Calu3 (cell line): ENCODE measurements at regions not wholly inside any gene's neighbourhood (a gene's known extent, or its start where the extent isn't known, plus 50 kb on each side); places are given as distances from the start of the nearest gene placed in this dataset.

Source experiments
- BruUV-seq: library from RNA; stranded (reverse); fragments of 400-500 nt; replicated peaks from 2 replicates; lab custom pipeline; 2021; lab: Mats Ljungman, UMichigan
- CTCF ChIA-PET: fragments of 300-600 bp; sonication (Branson Sonifier 250); formaldehyde crosslinking; loops from one replicate; lab custom pipeline; 2022; ENCODE audit warnings: antibody characterized with exemption; lab: Charles Lee
- DNase-seq: peaks from one replicate; pipeline ENCODE4 v3.0.0; 2022
- H3K27ac Mint-ChIP-seq: one replicate; pipeline ENCODE4 v1.8.0; 2022; ENCODE audit warnings: mixed read lengths; ENCODE audit not compliant: unreplicated experiment
- H3K27me3 Mint-ChIP-seq: one replicate; pipeline ENCODE4 v1.8.0; 2022; ENCODE audit warnings: mixed read lengths; ENCODE audit not compliant: unreplicated experiment
- H3K36me3 Mint-ChIP-seq: one replicate; pipeline ENCODE4 v1.8.0; 2022; ENCODE audit warnings: mild to moderate bottlenecking, moderate library complexity, mixed read lengths; ENCODE audit not compliant: insufficient read depth, unreplicated experiment
- H3K4me1 Mint-ChIP-seq: one replicate; pipeline ENCODE4 v1.8.0; 2022; ENCODE audit warnings: mild to moderate bottlenecking, low read depth, mixed read lengths; ENCODE audit not compliant: unreplicated experiment
- H3K4me3 Mint-ChIP-seq: one replicate; pipeline ENCODE4 v1.8.0; 2022; ENCODE audit warnings: mild to moderate bottlenecking, low read depth, moderate library complexity, mixed read lengths; ENCODE audit not compliant: unreplicated experiment
- H3K9me3 Mint-ChIP-seq: one replicate; pipeline ENCODE4 v1.8.0; 2022; ENCODE audit warnings: low read depth, mixed read lengths; ENCODE audit not compliant: unreplicated experiment
- intact Hi-C: fragments of 100-400 bp; cut with micrococcal nuclease; formaldehyde crosslinking; loops from one replicate; pipeline ENCODE4 v1.10.0; 2022; ENCODE audit not compliant: unreplicated experiment
- TF ChIP-seq, protein P1 (sequence below): fragments of 200-600 bp; IDR thresholded peaks from one replicate; pipeline ENCODE4 v1.8.0; 2022; ENCODE audit warnings: antibody characterized with exemption; ENCODE audit not compliant: unreplicated experiment

DNA sequence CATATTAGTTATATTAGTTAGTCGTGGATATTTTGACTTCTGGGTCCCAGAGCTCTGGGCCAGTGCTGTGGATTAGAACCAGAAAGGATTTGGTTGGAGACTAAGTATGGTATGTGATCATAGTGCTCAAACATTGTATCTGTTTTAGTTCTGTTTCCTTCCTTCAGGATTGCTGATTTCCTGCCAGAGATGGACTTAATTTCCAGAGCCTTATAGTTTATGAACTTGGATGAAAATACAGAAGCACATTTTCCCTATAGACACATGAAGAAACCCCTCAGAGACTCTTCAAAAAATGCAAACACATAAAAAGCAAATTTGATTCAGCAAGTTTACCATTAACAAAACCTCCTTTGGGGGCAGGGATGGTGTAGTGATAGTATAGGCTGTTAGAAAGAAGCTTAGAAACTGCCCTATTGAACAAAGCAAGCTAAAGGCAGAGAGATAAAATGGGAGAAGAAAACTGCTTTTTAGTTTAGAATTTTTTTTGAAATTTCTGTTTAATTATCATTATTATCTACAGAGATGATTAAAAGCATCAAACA, 88.7 kb upstream of the EFEMP1 start:
- Mint-ChIP-seq H3K27ac (no peak overlapping the region), H3K9me3 (no peaks in the 10 kb centered on the region), H3K4me3 (no peak overlapping the region), H3K36me3 (no peaks in the 10 kb centered on the region), H3K4me1 (no peaks in the 10 kb centered on the region), H3K27me3 (no peaks in the 10 kb centered on the region)
- TF ChIP-seq, protein P1, sequence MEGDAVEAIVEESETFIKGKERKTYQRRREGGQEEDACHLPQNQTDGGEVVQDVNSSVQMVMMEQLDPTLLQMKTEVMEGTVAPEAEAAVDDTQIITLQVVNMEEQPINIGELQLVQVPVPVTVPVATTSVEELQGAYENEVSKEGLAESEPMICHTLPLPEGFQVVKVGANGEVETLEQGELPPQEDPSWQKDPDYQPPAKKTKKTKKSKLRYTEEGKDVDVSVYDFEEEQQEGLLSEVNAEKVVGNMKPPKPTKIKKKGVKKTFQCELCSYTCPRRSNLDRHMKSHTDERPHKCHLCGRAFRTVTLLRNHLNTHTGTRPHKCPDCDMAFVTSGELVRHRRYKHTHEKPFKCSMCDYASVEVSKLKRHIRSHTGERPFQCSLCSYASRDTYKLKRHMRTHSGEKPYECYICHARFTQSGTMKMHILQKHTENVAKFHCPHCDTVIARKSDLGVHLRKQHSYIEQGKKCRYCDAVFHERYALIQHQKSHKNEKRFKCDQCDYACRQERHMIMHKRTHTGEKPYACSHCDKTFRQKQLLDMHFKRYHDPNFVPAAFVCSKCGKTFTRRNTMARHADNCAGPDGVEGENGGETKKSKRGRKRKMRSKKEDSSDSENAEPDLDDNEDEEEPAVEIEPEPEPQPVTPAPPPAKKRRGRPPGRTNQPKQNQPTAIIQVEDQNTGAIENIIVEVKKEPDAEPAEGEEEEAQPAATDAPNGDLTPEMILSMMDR, result no peak
- no TSS peak for BruUV-seq
- CTCF ChIA-PET, result interaction anchor here (0.5 kb wide), 1 partner anchor 16 kb away, joined by 3 read pairs; no protein-coding TSS in a partner anchor
- DNase-seq, result no peak
- intact Hi-C loops, result loop anchor here (10.0 kb wide), 1 partner anchor 123 kb away; no protein-coding TSS in a partner anchor

DNA sequence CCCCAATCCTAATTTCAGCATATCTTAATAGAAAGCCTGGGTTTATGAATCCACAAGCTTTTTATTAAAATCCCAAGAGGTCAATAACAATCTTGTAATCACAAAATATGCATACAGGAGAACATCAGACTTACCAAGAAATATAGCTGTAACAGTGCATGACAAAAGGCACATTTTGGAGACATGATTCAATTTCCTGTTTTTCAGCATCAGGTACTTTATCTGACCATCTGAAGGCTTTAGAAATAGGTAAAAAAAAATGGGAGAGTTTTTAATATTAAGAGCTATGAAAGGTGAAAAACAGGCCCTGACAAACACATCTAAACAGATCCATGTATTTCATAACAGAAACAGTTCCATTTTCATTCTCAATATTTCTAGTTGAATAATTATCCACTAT, 89.9 kb upstream of the EFEMP1 start:
- no peak overlapping the region for H3K27ac Mint-ChIP-seq
- H3K9me3 Mint-ChIP-seq, result no peaks in the 10 kb centered on the region
- no peaks in the 10 kb centered on the region for H3K4me1 Mint-ChIP-seq
- CTCF ChIA-PET, result interaction anchor here (0.9 kb wide), 1 partner anchor 37 kb away, joined by 3 read pairs; no protein-coding TSS in a partner anchor
- H3K27me3 Mint-ChIP-seq, result no peaks in the 10 kb centered on the region
- TF ChIP-seq, protein P1, result no peak
- intact Hi-C loops, result loop anchor here (10.0 kb wide), 1 partner anchor 121 kb away; no protein-coding TSS in a partner anchor
- H3K4me3 Mint-ChIP-seq, result no peak overlapping the region
- H3K36me3 Mint-ChIP-seq, result no peaks in the 10 kb centered on the region
- BruUV-seq, result no TSS peak
- DNase-seq, result no peak

DNA sequence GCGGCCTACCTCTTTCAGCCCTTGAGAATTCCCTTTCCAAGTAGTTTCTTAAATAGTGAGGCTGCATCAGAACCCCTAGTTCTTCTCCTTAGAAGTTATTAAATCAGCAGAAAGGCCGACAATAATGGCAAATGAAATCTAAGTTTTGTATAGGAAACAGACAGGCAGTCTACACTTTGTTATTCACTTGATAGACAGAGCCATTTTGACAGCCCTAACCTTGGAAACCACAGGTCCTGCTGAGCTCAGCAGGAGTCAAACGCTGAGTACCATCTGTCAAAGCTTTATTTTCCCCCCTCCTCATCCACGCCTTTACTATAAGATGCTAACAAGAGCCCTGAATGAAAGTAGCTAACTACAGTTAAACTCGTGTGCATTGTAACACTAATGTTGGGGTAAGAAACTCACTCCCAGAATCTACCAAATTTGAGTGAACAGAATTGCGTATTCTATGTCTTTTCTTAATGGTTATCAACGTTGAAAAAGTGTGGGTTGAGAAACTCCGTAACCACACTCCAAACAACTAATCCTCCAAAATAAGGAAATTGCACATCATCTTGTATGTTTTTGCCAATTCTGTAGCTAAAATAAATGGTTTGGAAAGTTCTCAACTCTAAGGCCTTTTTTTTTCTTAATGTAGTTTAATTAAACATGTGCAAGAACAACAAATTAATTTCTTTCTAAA, 90.6 kb upstream of the EFEMP1 start:
- no peaks in the 10 kb centered on the region for H3K27me3 Mint-ChIP-seq
- H3K27ac Mint-ChIP-seq, result no peak overlapping the region
- CTCF ChIA-PET, result interaction anchor here (0.9 kb wide), 1 partner anchor 38 kb away, joined by 3 read pairs; no protein-coding TSS in a partner anchor
- intact Hi-C loops, result loop anchor here (10.0 kb wide), 1 partner anchor 121 kb away; no protein-coding TSS in a partner anchor
- no TSS peak for BruUV-seq
- DNase-seq, result no peak
- no peaks in the 10 kb centered on the region for H3K9me3 Mint-ChIP-seq
- no peaks in the 10 kb centered on the region for H3K36me3 Mint-ChIP-seq
- H3K4me3 Mint-ChIP-seq, result no peak overlapping the region
- no peaks in the 10 kb centered on the region for H3K4me1 Mint-ChIP-seq
- TF ChIP-seq, protein P1, result no peak

DNA sequence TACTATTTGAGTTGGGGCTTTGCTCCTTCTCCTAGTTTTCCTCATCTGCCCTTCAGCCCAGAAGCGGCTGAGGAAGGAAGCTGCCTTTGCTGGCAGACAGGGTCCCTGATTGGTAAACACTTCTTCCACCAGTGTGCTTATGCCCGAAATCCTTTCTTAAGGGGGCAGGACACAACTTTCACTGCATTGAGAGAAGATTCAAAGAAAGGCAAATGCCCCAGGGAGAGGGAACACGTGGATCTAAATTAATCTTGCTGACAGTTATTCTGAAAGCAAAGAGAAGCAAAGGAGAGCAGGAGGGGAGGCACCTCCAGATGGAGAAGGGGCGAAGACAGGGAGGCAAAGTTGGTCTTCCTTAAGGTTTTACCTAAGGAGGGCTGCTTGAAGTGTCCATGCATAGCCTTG, 92.1 kb upstream of the EFEMP1 start:
- TF ChIP-seq, protein P1, result no peak
- Mint-ChIP-seq H3K4me3 (no peak overlapping the region), H3K27me3 (no peaks in the 10 kb centered on the region), H3K4me1 (no peaks in the 10 kb centered on the region), H3K27ac (no peak overlapping the region), H3K9me3 (no peaks in the 10 kb centered on the region), H3K36me3 (no peaks in the 10 kb centered on the region)
- CTCF ChIA-PET, result no interaction called here
- intact Hi-C loops, result loop anchor here (10.0 kb wide), 1 partner anchor 119 kb away; no protein-coding TSS in a partner anchor
- DNase-seq, result no peak
- BruUV-seq, result no TSS peak
